K562 (cell line): ENCODE measurements at regions not wholly inside any gene's neighbourhood (a gene's known extent, or its start where the extent isn't known, plus 50 kb on each side); places are given as distances from the start of the nearest gene placed in this dataset.

Experiments used
- ATAC-seq: fragments of 200-7000 bp; cut with Tn5 transposase; 3 replicates; pipeline ENCODE4 v1.9.1; 2020; ENCODE audit warnings: moderate library complexity
- BruUV-seq: library from RNA; stranded (reverse); fragments of 400-500 nt; replicated peaks from 2 replicates; lab custom pipeline; 2021; lab: Mats Ljungman, UMichigan
- CTCF ChIA-PET: fragments of 300-600 bp; formaldehyde crosslinking; extraction: SDS; loops from one replicate; lab custom pipeline; 2021; ENCODE audit warnings: low intra/inter-chr PET ratio; lab: Yijun Ruan, JAX
- POLR2A ChIA-PET: fragments of 300-600, 350-650 bp; sonication (Branson Sonifier 250); formaldehyde crosslinking; extraction: SDS; loops from one replicate; lab custom pipeline; 2021; ENCODE audit warnings: antibody characterized with exemption, inconsistent platforms; lab: Yijun Ruan, JAX
- DNase-seq, 4 experiments: peaks; one replicate each; pipeline versions ENCODE4 v3.0.0 to v3.0.0-alpha.2; 2011 to 2018; ENCODE audit warnings: low spot score in 3 of 4, mixed read lengths in 3 of 4; ENCODE audit errors: extremely low read depth in 1 of 4
- FAIRE-seq: peaks from 2 replicates; lab custom pipeline; 2011; peaks lifted over from hg19 to GRCh38; lab: Jason Lieb, UNC
- H2AFZ ChIP-seq: 2 replicates; pipeline ENCODE4 v1.6.0; 2011; ENCODE audit warnings: low read depth, low read length, control low read depth, inconsistent platforms
- H3K27ac ChIP-seq: fragments of 200-600 bp; 3 replicates; pipeline ENCODE4 v1.8.0; 2011; ENCODE audit warnings: low read depth, mild to moderate bottlenecking, control low read depth, inconsistent platforms, low read length, moderate library complexity, mixed read lengths; ENCODE audit errors: extremely low read depth
- H3K27me3 ChIP-seq, 2 experiments: fragments of 300-600 bp in 1 of 2; 2 replicates in 1 of 2; 3 replicates in 1 of 2; pipeline versions ENCODE4 v1.6.0 to v1.8.0; 2011; ENCODE audit warnings: inconsistent platforms in 2 of 2, low read length in 2 of 2, mild to moderate bottlenecking in 1 of 2, mixed read lengths in 1 of 2, moderate library complexity in 1 of 2; ENCODE audit not compliant: control insufficient read depth in 2 of 2, insufficient read depth in 2 of 2
- H3K36me3 ChIP-seq: fragments of 300-600 bp; 3 replicates; pipeline ENCODE4 v1.8.0; 2011; ENCODE audit warnings: mild to moderate bottlenecking, low read length, inconsistent platforms; ENCODE audit not compliant: control insufficient read depth, insufficient read depth
- H3K4me1 ChIP-seq, 2 experiments: fragments of 200-600 bp in 1 of 2; replicated peaks in 1 of 2; 2 replicates in 1 of 2; 3 replicates in 1 of 2; pipeline versions ENCODE4 v1.5.1 to v1.8.0; 2011; ENCODE audit warnings: inconsistent platforms in 2 of 2, low read length in 2 of 2, mild to moderate bottlenecking in 1 of 2, mixed read lengths in 1 of 2, moderate library complexity in 1 of 2; ENCODE audit not compliant: control insufficient read depth in 2 of 2, insufficient read depth in 2 of 2
- H3K4me2 ChIP-seq: 2 replicates; pipeline ENCODE4 v1.6.1; 2011; ENCODE audit warnings: low read length, control low read depth, inconsistent platforms, mixed read lengths; ENCODE audit not compliant: insufficient read depth
- H3K4me3 ChIP-seq: fragments of 200-600 bp; sonication (generic), shearing (Covaris generic); 2 replicates; pipeline ENCODE4 v1.5.1; 2016; ENCODE audit warnings: control low read depth, inconsistent platforms
- H3K79me2 ChIP-seq: fragments of 200-600 bp; 3 replicates; pipeline ENCODE4 v1.8.0; 2011; ENCODE audit warnings: low read length, inconsistent platforms; ENCODE audit not compliant: control insufficient read depth, insufficient read depth
- H3K9ac ChIP-seq, 2 experiments: 2 replicates each; pipeline versions ENCODE4 v1.6.0 to v1.6.1; 2011; ENCODE audit warnings: low read depth in 2 of 2, low read length in 2 of 2, control low read depth in 1 of 2, inconsistent platforms in 1 of 2, mild to moderate bottlenecking in 1 of 2, mixed read lengths in 1 of 2; ENCODE audit not compliant: insufficient read depth in 1 of 2
- H3K9me1 ChIP-seq: one replicate; pipeline ENCODE4 v1.6.0; 2011; ENCODE audit warnings: inconsistent platforms, mild to moderate bottlenecking, low read length, moderate library complexity; ENCODE audit not compliant: control insufficient read depth, insufficient read depth
- H3K9me3 ChIP-seq: replicated peaks from 2 replicates; pipeline ENCODE4 v1.5.1; 2011; ENCODE audit warnings: low read depth, low read length, inconsistent platforms; ENCODE audit not compliant: control insufficient read depth, insufficient read depth
- H4K20me1 ChIP-seq: replicated peaks from 2 replicates; pipeline ENCODE4 v1.6.1; 2011; ENCODE audit warnings: low read length, inconsistent platforms, mixed read lengths; ENCODE audit not compliant: control insufficient read depth, insufficient read depth
- CHAMP1 ChIP-seq: fragments of 450-650 bp; IDR thresholded peaks from 2 replicates; pipeline ENCODE4 v1.6.1; 2016; ENCODE audit warnings: mild to moderate bottlenecking
- KLF1 ChIP-seq: fragments of 450-650 bp; IDR thresholded peaks from 2 replicates; pipeline ENCODE4 v1.6.1; 2016; ENCODE audit warnings: missing genetic modification characterization, missing compliant biosample characterization
- SPI1 ChIP-seq: IDR thresholded peaks from 2 replicates; pipeline ENCODE4 v1.6.1; 2011; ENCODE audit warnings: low read depth, low read length, control low read depth, borderline replicate concordance
- whole genome bisulfite sequencing: fragments of 100-300 bp; shearing (Covaris generic); methylation state at CpG from one replicate; pipeline ENCODE4 v1.1.6; 2016; ENCODE audit warnings: low coverage, mixed read lengths; ENCODE audit not compliant: insufficient coverage; ENCODE audit errors: missing lambda C conversion rate; 5-methylcytosine and 5-hydroxymethylcytosine counted together
- in situ Hi-C: fragments of 300-500 bp; cut with MboI; formaldehyde crosslinking; loops from 4 replicates; pipeline ENCODE4 v1.15.0; 2018; ENCODE audit warnings: inconsistent platforms, mixed read lengths
- intact Hi-C: fragments of 100-400 bp; cut with micrococcal nuclease; formaldehyde crosslinking; loops from 2 replicates; pipeline ENCODE4 v1.14.2; 2022

GRCh38 chr1:201740670-201741111, 88.3 kb upstream of the IPO9 start:
- H3K36me3 ChIP-seq: no peaks in the 10 kb centered on the region
- TF ChIP-seq CHAMP1 (no peak), KLF1 (tag) (no peak), SPI1 (peak; percentile 94)
- H3K4me2 ChIP-seq: no peak overlapping the region
- in situ Hi-C loops: no loop called here
- H3K9ac ChIP-seq: no peak overlapping the region
- peaks cover 4 to 14% of the 10 kb centered on the region in 2 experiments; a peak in 4 of 5 replicates for H3K4me1 ChIP-seq
- WGBS: 12% methylated on average over 8 of the region's 9 CpGs
- no peak for FAIRE-seq
- BruUV-seq: no TSS peak
- H3K4me3 ChIP-seq: no peak overlapping the region
- CTCF ChIA-PET: no interaction called here
- H3K27me3 ChIP-seq: peaks cover 17 to 45% of the 10 kb centered on the region in 2 experiments
- H4K20me1 ChIP-seq: peaks cover 29% of the 10 kb centered on the region
- intact Hi-C loops: no loop called here
- DNase-seq: no peak
- H3K9me3 ChIP-seq: no peaks in the 10 kb centered on the region
- POLR2A ChIA-PET: interaction anchor here (0.6 to 0.8 kb wide), 2 partner anchors 9 to 836 kb away, joined by 3 to 4 read pairs; no protein-coding TSS in a partner anchor
- H3K27ac ChIP-seq: no peak overlapping the region
- no peak overlapping the region for H2AFZ ChIP-seq
- no peaks in the 10 kb centered on the region for H3K79me2 ChIP-seq
- 0 out of 3 replicates have a peak, but pooled peaks have one; percentile 17 for ATAC-seq
- no peaks in the 10 kb centered on the region for H3K9me1 ChIP-seq
